ENCODE measurements at regions not wholly inside any gene's neighbourhood (a gene's known extent, or its start where the extent isn't known, plus 50 kb on each side); places are given as distances from the start of the nearest gene placed in this dataset.

- TF ChIP-seq CTCF (conservative IDR thresholded peaks at IDR 0.05; ENCODE audit: low read length) (no peak), EZH2phosphoT487 (IDR thresholded peaks at IDR 0.05; ENCODE audit: borderline replicate concordance, low read depth, low read length) (no peak)
Observed at GRCh38 chr6:137982418-137983189, 115.5 kb downstream of the TNFAIP3 start.

Data from OCI-LY7 (cell line).